PC-3 (cell line): ENCODE measurements at regions not wholly inside any gene's neighbourhood (a gene's known extent, or its start where the extent isn't known, plus 50 kb on each side); places are given as distances from the start of the nearest gene placed in this dataset.

Source experiments
- CTCF ChIP-seq: fragments of 300-600 bp; sonication (generic); conservative IDR thresholded peaks from 2 replicates; pipeline ENCODE4 v1.5.1; 2017; ENCODE audit warnings: antibody characterized with exemption, low read depth, mild to moderate bottlenecking, low read length
- EZH2phosphoT487 ChIP-seq: fragments of 300-600 bp; sonication (generic); IDR thresholded peaks from 2 replicates; pipeline ENCODE4 v1.6.1; 2018; ENCODE audit warnings: mild to moderate bottlenecking, antibody characterized with exemption, low read length, borderline replicate concordance

- TF ChIP-seq CTCF (no peak), EZH2phosphoT487 (no peak)
These were observed 212.8 kb downstream of the RFC3 start for GRCh38 chr13:34030782-34031181.
